Mammary epithelial cell (primary cell): ENCODE measurements at regions not wholly inside any gene's neighbourhood (a gene's known extent, or its start where the extent isn't known, plus 50 kb on each side); places are given as distances from the start of the nearest gene placed in this dataset.

Experiments used
- EZH2 ChIP-seq: IDR thresholded peaks from 2 replicates; pipeline ENCODE4 v1.6.1; 2012; ENCODE audit warnings: low read length, inconsistent platforms, borderline replicate concordance
- TF ChIP-seq, protein P1 (sequence below), 2 donors: IDR thresholded peaks in 1 of 2; conservative IDR thresholded peaks in 1 of 2; 2 replicates each; pipeline ENCODE4 v1.5.1; 2011 to 2012; ENCODE audit warnings: inconsistent platforms in 2 of 2, low read length in 2 of 2, mild to moderate bottlenecking in 2 of 2, control low read depth in 1 of 2, low read depth in 1 of 2; ENCODE audit not compliant: insufficient read depth in 1 of 2; ENCODE audit errors: extremely low read depth in 1 of 2

- TF ChIP-seq, protein P1, sequence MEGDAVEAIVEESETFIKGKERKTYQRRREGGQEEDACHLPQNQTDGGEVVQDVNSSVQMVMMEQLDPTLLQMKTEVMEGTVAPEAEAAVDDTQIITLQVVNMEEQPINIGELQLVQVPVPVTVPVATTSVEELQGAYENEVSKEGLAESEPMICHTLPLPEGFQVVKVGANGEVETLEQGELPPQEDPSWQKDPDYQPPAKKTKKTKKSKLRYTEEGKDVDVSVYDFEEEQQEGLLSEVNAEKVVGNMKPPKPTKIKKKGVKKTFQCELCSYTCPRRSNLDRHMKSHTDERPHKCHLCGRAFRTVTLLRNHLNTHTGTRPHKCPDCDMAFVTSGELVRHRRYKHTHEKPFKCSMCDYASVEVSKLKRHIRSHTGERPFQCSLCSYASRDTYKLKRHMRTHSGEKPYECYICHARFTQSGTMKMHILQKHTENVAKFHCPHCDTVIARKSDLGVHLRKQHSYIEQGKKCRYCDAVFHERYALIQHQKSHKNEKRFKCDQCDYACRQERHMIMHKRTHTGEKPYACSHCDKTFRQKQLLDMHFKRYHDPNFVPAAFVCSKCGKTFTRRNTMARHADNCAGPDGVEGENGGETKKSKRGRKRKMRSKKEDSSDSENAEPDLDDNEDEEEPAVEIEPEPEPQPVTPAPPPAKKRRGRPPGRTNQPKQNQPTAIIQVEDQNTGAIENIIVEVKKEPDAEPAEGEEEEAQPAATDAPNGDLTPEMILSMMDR (conservative IDR thresholded peaks at IDR 0.05 in 1 of 2, IDR thresholded peaks at IDR 0.05 in 1 of 2; ENCODE audit: extremely low read depth in 1 of 2, insufficient read depth in 1 of 2, low read depth in 1 of 2, low read length in 2 of 2): no peak
- TF ChIP-seq EZH2: no peak
These were observed 72.0 kb upstream of the PAXBP1 start for GRCh38 chr21:32843561-32843960.
